22Rv1 (cell line): ENCODE measurements at regions not wholly inside any gene's neighbourhood (a gene's known extent, or its start where the extent isn't known, plus 50 kb on each side); places are given as distances from the start of the nearest gene placed in this dataset.

ENCODE experiments used
- ZFX ChIP-seq: fragments of 450-650 bp; IDR thresholded peaks from 2 replicates; pipeline ENCODE4 v1.6.1; 2017; ENCODE audit warnings: antibody characterized with exemption, borderline replicate concordance
- TF ChIP-seq, protein P1 (sequence below): fragments of 450-650 bp; IDR thresholded peaks from 2 replicates; pipeline ENCODE4 v1.5.1; 2017; ENCODE audit warnings: mild to moderate bottlenecking

DNA sequence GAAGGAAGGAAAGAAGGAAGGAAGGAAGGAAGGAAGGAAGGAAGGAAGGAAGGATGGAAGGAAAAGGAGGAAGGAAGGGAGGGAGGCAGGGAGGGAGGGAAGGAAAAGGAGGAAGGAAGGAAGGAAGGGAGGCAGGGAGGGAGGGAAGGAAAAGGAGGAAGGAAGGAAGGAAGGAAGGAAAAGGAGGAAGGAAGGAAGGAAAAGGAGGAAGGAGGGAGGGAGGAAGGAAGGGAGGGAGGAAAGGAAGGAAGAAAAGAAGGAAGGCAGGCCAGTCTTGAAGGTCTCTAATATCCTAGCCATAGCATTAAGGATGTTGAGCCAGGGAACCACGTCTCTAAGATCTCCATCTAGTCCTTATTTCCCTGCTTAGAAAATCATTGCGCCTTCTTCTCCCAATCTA lies 78.8 kb downstream of the TMPRSS5 start:
- TF ChIP-seq, protein P1, sequence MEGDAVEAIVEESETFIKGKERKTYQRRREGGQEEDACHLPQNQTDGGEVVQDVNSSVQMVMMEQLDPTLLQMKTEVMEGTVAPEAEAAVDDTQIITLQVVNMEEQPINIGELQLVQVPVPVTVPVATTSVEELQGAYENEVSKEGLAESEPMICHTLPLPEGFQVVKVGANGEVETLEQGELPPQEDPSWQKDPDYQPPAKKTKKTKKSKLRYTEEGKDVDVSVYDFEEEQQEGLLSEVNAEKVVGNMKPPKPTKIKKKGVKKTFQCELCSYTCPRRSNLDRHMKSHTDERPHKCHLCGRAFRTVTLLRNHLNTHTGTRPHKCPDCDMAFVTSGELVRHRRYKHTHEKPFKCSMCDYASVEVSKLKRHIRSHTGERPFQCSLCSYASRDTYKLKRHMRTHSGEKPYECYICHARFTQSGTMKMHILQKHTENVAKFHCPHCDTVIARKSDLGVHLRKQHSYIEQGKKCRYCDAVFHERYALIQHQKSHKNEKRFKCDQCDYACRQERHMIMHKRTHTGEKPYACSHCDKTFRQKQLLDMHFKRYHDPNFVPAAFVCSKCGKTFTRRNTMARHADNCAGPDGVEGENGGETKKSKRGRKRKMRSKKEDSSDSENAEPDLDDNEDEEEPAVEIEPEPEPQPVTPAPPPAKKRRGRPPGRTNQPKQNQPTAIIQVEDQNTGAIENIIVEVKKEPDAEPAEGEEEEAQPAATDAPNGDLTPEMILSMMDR = no peak
- no peak for TF ChIP-seq ZFX
